Stimulated activated memory B cell treated with anti-CD40 and anti-IgM and Interleukin-4, amounts not matched to agents 10 μg/mL and 1 μg/mL and 100 μg/mL, for 72 hours (primary cell): ENCODE measurements at regions not wholly inside any gene's neighbourhood (a gene's known extent, or its start where the extent isn't known, plus 50 kb on each side); places are given as distances from the start of the nearest gene placed in this dataset.
"Not testable (repeated sequence)": the region's sequence is repeated elsewhere in the genome, so short reads cannot be mapped to it uniquely, and the experiment has no call there.

Experiments
- ATAC-seq: fragments of 150-1000 bp; cut with Tn5 transposase; 2 replicates; pipeline ENCODE4 v1.10.0; 2021
- H3K27ac Mint-ChIP-seq: one replicate; pipeline ENCODE4 v1.8.0; 2022; ENCODE audit warnings: mild to moderate bottlenecking, mixed read lengths
- H3K27me3 Mint-ChIP-seq: one replicate; pipeline ENCODE4 v1.8.0; 2022; ENCODE audit warnings: mixed read lengths
- H3K36me3 Mint-ChIP-seq: one replicate; pipeline ENCODE4 v1.8.0; 2022; ENCODE audit warnings: mixed read lengths
- H3K4me1 Mint-ChIP-seq: one replicate; pipeline ENCODE4 v1.8.0; 2022; ENCODE audit warnings: mixed read lengths
- H3K4me3 Mint-ChIP-seq: one replicate; pipeline ENCODE4 v1.8.0; 2022; ENCODE audit warnings: mild to moderate bottlenecking, moderate library complexity, mixed read lengths
- H3K9me3 Mint-ChIP-seq: one replicate; pipeline ENCODE4 v1.8.0; 2022; ENCODE audit warnings: mixed read lengths

- Mint-ChIP-seq H3K36me3 (no peaks in the 10 kb centered on the region), H3K27me3 (no peaks in the 10 kb centered on the region), H3K4me3 (no peak overlapping the region), H3K4me1 (no peaks in the 10 kb centered on the region), H3K9me3 (no peaks in the 10 kb centered on the region), H3K27ac (no peak overlapping the region)
- no peak for ATAC-seq
These were observed 471.6 kb upstream of the ERCC4 start for GRCh38 chr16:13448346-13448745.

- peaks cover 2% of the 10 kb centered on the region for H3K9me3 Mint-ChIP-seq
- no peaks in the 10 kb centered on the region for H3K36me3 Mint-ChIP-seq
- no peak overlapping the region for H3K27ac Mint-ChIP-seq
- no peaks in the 10 kb centered on the region for H3K4me1 Mint-ChIP-seq
- no peak for ATAC-seq
- no peak overlapping the region for H3K4me3 Mint-ChIP-seq
- no peaks in the 10 kb centered on the region for H3K27me3 Mint-ChIP-seq
These were observed 466.6 kb upstream of the ERCC4 start for GRCh38 chr16:13453325-13453724.

DNA sequence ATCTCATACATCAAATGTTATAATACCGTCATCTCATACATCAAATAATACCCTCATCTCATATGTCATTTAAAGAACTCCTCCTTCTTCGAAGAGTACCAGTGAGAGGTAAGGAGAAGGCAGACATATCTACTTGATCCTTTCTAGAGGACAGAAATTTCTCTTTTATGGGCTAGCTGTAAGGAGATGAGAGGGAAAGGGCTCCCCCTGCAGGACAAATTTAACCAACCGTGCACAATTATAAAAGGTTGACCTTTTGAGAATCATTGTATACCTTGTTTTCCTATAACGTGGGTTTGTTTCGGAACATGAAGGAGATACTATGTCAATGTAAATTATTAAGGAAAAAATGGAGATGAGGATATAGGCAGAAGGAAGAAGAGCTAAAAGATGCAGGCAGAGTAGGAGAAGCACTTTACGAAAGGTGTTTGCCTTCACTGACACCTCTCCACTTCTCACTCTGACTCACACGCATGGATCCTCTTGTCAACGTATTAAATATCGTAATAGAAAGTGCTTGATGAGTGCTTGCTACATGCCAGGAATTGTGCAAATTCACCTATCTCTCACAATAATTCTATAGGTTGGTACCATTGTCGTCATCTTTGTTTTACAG lies 465.9 kb upstream of the ERCC4 start:
- H3K36me3 Mint-ChIP-seq: no peaks in the 10 kb centered on the region
- no peaks in the 10 kb centered on the region for H3K27me3 Mint-ChIP-seq
- no peak overlapping the region for H3K27ac Mint-ChIP-seq
- H3K4me1 Mint-ChIP-seq: no peaks in the 10 kb centered on the region
- ATAC-seq: no peak
- no peak overlapping the region for H3K4me3 Mint-ChIP-seq
- H3K9me3 Mint-ChIP-seq: peaks cover 2% of the 10 kb centered on the region

- Mint-ChIP-seq H3K4me1 (no peaks in the 10 kb centered on the region), H3K36me3 (no peaks in the 10 kb centered on the region), H3K4me3 (no peak overlapping the region), H3K27me3 (no peaks in the 10 kb centered on the region), H3K27ac (no peak overlapping the region), H3K9me3 (peaks cover 5% of the 10 kb centered on the region)
- ATAC-seq: no peak
These were observed 456.3 kb upstream of the ERCC4 start for GRCh38 chr16:13463619-13464018.

GRCh38 chr16:13471036-13471435 lies 448.9 kb upstream of the ERCC4 start:
- H3K9me3 Mint-ChIP-seq: peaks cover 12% of the 10 kb centered on the region
- H3K4me3 Mint-ChIP-seq: no peak overlapping the region
- no peaks in the 10 kb centered on the region for H3K27me3 Mint-ChIP-seq
- H3K27ac Mint-ChIP-seq: no peak overlapping the region
- no peaks in the 10 kb centered on the region for H3K36me3 Mint-ChIP-seq
- no peaks in the 10 kb centered on the region for H3K4me1 Mint-ChIP-seq
- no peak for ATAC-seq

DNA sequence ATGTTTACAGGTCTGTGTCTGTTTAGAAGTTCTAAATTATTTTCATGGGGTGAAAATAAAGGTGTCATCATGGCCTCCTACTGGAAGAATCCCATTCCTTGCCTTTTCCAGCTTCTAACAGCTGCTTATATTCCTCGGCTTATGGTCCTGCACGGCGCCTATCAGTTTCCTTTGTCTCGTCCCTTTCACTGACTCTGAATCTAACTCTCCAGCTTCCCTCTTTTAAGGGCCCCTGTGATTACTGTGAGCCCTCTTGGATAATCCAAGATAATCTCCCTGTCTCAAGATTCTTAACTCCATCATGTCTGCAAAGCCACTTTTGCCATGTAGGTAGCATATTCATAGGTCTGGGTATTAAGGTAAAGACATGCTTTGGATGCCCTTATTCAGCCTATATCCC lies 441.0 kb upstream of the ERCC4 start:
- H3K27ac Mint-ChIP-seq: no peak overlapping the region
- H3K4me3 Mint-ChIP-seq: no peak overlapping the region
- no peaks in the 10 kb centered on the region for H3K36me3 Mint-ChIP-seq
- peaks cover 5% of the 10 kb centered on the region for H3K9me3 Mint-ChIP-seq
- ATAC-seq: no peak
- H3K27me3 Mint-ChIP-seq: no peaks in the 10 kb centered on the region
- H3K4me1 Mint-ChIP-seq: no peaks in the 10 kb centered on the region

GRCh38 chr16:13479549-13479948 lies 440.4 kb upstream of the ERCC4 start:
- peaks cover 8% of the 10 kb centered on the region for H3K9me3 Mint-ChIP-seq
- H3K27me3 Mint-ChIP-seq: no peaks in the 10 kb centered on the region
- no peak for ATAC-seq
- no peak overlapping the region for H3K27ac Mint-ChIP-seq
- no peak overlapping the region for H3K4me3 Mint-ChIP-seq
- no peaks in the 10 kb centered on the region for H3K4me1 Mint-ChIP-seq
- no peaks in the 10 kb centered on the region for H3K36me3 Mint-ChIP-seq

- Mint-ChIP-seq H3K27me3 (no peaks in the 10 kb centered on the region), H3K9me3 (peaks cover 12% of the 10 kb centered on the region), H3K4me3 (no peak overlapping the region), H3K4me1 (no peaks in the 10 kb centered on the region), H3K36me3 (no peaks in the 10 kb centered on the region), H3K27ac (no peak overlapping the region)
- ATAC-seq: no peak
These were observed 439.2 kb upstream of the ERCC4 start for GRCh38 chr16:13480801-13481200.

- no peaks in the 10 kb centered on the region for H3K27me3 Mint-ChIP-seq
These were observed 436.8 kb upstream of the ERCC4 start for GRCh38 chr16:13483121-13483520.

GRCh38 chr16:13489416-13489815 lies 430.5 kb upstream of the ERCC4 start:
- ATAC-seq, H3K27me3 Mint-ChIP-seq: not testable (repeated sequence)

More at GRCh38 chr16:13483121-13483520, 436.8 kb upstream of the ERCC4 start:
- no peak overlapping the region for H3K4me3 Mint-ChIP-seq
- peaks cover 12% of the 10 kb centered on the region for H3K9me3 Mint-ChIP-seq
- no peak overlapping the region for H3K27ac Mint-ChIP-seq
- ATAC-seq: no peak
- no peaks in the 10 kb centered on the region for H3K36me3 Mint-ChIP-seq
- no peaks in the 10 kb centered on the region for H3K4me1 Mint-ChIP-seq

DNA sequence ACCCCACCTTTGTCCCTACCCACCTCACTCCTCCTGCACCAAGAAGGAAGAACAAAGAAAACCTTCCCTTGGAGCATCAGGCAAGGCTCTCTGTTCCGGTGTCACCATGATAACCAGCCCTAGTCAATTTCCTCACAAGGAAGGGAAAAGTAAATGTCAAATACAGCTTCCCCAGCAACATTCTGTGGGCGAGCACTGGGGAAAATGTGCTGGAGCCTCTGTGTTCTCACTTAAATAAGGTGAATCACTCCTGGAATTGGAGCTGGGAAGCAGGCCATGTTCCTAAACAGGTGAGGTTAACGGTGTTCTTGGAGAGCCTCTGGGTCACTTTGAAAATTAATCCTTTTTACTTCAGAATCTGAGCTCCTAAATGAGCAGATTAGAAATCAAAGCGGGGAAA lies 427.9 kb upstream of the ERCC4 start:
- no peaks in the 10 kb centered on the region for H3K27me3 Mint-ChIP-seq
- H3K4me1 Mint-ChIP-seq: no peaks in the 10 kb centered on the region
- no peaks in the 10 kb centered on the region for H3K36me3 Mint-ChIP-seq
- no peak for ATAC-seq
- H3K9me3 Mint-ChIP-seq: peaks cover 3% of the 10 kb centered on the region
- no peak overlapping the region for H3K27ac Mint-ChIP-seq
- no peak overlapping the region for H3K4me3 Mint-ChIP-seq

More at GRCh38 chr16:13489416-13489815, 430.5 kb upstream of the ERCC4 start:
- not testable (repeated sequence) for H3K27ac Mint-ChIP-seq, H3K36me3 Mint-ChIP-seq, H3K4me3 Mint-ChIP-seq, H3K4me1 Mint-ChIP-seq
- H3K9me3 Mint-ChIP-seq: peaks cover 13% of the 10 kb centered on the region

DNA sequence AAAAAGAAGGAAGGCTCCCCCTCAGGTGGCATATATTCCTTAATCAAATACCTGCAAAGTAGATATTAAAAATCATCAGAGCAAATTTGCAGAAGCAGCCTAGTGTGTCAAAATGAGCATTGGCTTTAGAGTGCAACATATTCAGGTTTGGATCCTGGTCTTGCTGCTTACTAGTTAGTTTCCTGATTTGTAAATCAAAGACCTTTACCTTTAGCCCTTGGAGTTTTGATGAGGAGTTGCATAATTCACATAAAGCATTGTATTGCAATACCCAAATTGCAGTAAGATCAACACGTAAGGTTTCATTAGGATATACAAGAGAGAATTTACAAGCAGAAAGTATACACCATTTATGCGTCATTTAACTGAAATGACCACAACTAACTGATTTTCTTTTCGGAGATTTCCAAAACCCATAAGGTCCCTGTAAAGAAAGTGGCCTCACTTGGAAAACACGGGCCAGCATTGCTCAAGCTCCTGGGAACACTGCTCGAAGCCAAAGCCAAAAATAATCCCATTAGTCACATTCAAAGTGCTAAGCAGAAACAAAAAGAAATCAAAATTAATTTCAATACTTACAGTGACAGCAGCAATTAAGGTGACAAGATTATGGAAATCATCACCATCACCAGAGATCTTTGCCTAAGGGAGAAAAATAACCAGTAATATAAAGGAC lies 415.9 kb upstream of the ERCC4 start:
- no peaks in the 10 kb centered on the region for H3K4me1 Mint-ChIP-seq
- H3K27me3 Mint-ChIP-seq: no peaks in the 10 kb centered on the region
- no peak for ATAC-seq
- peaks cover 7% of the 10 kb centered on the region for H3K9me3 Mint-ChIP-seq
- no peak overlapping the region for H3K4me3 Mint-ChIP-seq
- no peak overlapping the region for H3K27ac Mint-ChIP-seq
- H3K36me3 Mint-ChIP-seq: no peaks in the 10 kb centered on the region

- H3K27ac Mint-ChIP-seq: no peak overlapping the region
- no peak for ATAC-seq
- no peak overlapping the region for H3K4me3 Mint-ChIP-seq
These were observed 412.4 kb upstream of the ERCC4 start for GRCh38 chr16:13507530-13507929.

GRCh38 chr16:13510425-13511151 lies 409.4 kb upstream of the ERCC4 start:
- H3K27ac Mint-ChIP-seq: no peak overlapping the region
- no peaks in the 10 kb centered on the region for H3K4me1 Mint-ChIP-seq
- ATAC-seq: no peak
- H3K4me3 Mint-ChIP-seq: no peak overlapping the region
- no peaks in the 10 kb centered on the region for H3K27me3 Mint-ChIP-seq
- peaks cover 17% of the 10 kb centered on the region for H3K9me3 Mint-ChIP-seq
- H3K36me3 Mint-ChIP-seq: no peaks in the 10 kb centered on the region

More at GRCh38 chr16:13507530-13507929, 412.4 kb upstream of the ERCC4 start:
- Mint-ChIP-seq H3K36me3 (no peaks in the 10 kb centered on the region), H3K9me3 (peaks cover 5% of the 10 kb centered on the region), H3K4me1 (no peaks in the 10 kb centered on the region), H3K27me3 (no peaks in the 10 kb centered on the region)

- Mint-ChIP-seq H3K27me3 (no peaks in the 10 kb centered on the region), H3K4me3 (no peak overlapping the region), H3K9me3 (peaks cover 26% of the 10 kb centered on the region), H3K36me3 (no peaks in the 10 kb centered on the region), H3K4me1 (no peaks in the 10 kb centered on the region), H3K27ac (no peak overlapping the region)
- ATAC-seq: no peak
These were observed 402.1 kb upstream of the ERCC4 start for GRCh38 chr16:13517841-13518240.

DNA sequence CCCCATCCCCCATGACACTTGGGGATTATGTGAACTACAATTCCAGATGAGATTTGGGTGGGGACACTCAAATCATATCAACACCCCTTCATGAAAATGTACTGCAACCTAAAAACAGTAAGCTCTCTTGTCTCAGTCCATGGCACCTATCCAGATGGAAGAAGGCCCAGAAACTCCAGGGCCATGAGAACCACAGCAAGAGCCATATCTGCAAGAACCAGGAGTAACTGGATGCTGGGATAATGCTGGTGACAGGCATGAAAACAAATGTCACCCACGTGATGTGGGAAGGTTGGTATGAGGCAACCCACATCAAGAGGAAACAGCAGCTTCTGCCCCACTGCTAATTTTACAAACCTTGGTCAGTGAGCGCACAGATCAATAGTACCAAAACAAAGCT lies 400.1 kb upstream of the ERCC4 start:
- Mint-ChIP-seq H3K4me3 (no peak overlapping the region), H3K27ac (no peak overlapping the region), H3K36me3 (no peaks in the 10 kb centered on the region), H3K9me3 (peaks cover 17% of the 10 kb centered on the region), H3K27me3 (no peaks in the 10 kb centered on the region), H3K4me1 (no peaks in the 10 kb centered on the region)
- ATAC-seq: no peak
